ENCODE measurements at regions not wholly inside any gene's neighbourhood (a gene's known extent, or its start where the extent isn't known, plus 50 kb on each side); places are given as distances from the start of the nearest gene placed in this dataset.

- intact Hi-C loops (cut with micrococcal nuclease; ENCODE audit: unreplicated experiment) (no loop called here), in situ Hi-C loops (cut with MboI) (no loop called here)
- SMC1A ChIA-PET (ENCODE audit: uncharacterized antibody, unreplicated experiment) = no interaction called here
- Histone ChIP-seq H3K4me1 (ENCODE audit: control insufficient read depth, insufficient read depth, low read length) (no peaks in the 10 kb centered on the region), H3K4me2 (ENCODE audit: control insufficient read depth, insufficient read depth) (no peak overlapping the region), H3K9ac (ENCODE audit: control insufficient read depth, insufficient read depth, low read length) (no peak overlapping the region), H3K9me3 (replicated peaks; ENCODE audit: control insufficient read depth, insufficient read depth, low read length) (no peaks in the 10 kb centered on the region), H3K27me3 (replicated peaks in 1 of 2; ENCODE audit: control insufficient read depth in 2 of 2, insufficient read depth in 2 of 2, low read length in 1 of 2) (no peaks in the 10 kb centered on the region; a peak in 1 of 4 replicates), H3K27ac (ENCODE audit: control insufficient read depth, insufficient read depth) (no peak overlapping the region), H3K4me3 (no peak overlapping the region), H2AFZ (ENCODE audit: control insufficient read depth, low read depth, low read length) (no peak overlapping the region), H3K79me2 (ENCODE audit: control insufficient read depth, insufficient read depth, low read length) (no peaks in the 10 kb centered on the region), H4K20me1 (ENCODE audit: control insufficient read depth, insufficient read depth) (no peaks in the 10 kb centered on the region), H3K36me3 (ENCODE audit: control insufficient read depth in 2 of 2, insufficient read depth in 2 of 2, low read length in 1 of 2) (no peaks in the 10 kb centered on the region)
- POLR2A ChIA-PET = no interaction called here
- FAIRE-seq (no peak), ATAC-seq (no peak), DNase-seq (ENCODE audit: low read depth, low spot score) (no peak)
- CTCF ChIA-PET = no interaction called here
- no TSS peak for BruUV-seq (replicated peaks)
- TF ChIP-seq ZNF622 (IDR thresholded peaks at IDR 0.05) = no peak
- no peak for TF ChIP-seq TCF12 (IDR thresholded peaks at IDR 0.05; ENCODE audit: low read depth, low read length)
- TF ChIP-seq ESRRA (IDR thresholded peaks at IDR 0.05; ENCODE audit: low read length) = no peak
- no peak for TF ChIP-seq HDGF (IDR thresholded peaks at IDR 0.05)
- no peak for TF ChIP-seq ZBED1 (IDR thresholded peaks at IDR 0.05; ENCODE audit: borderline replicate concordance)
- no peak for TF ChIP-seq NFYB (IDR thresholded peaks at IDR 0.05; ENCODE audit: insufficient read depth, low read depth, low read length)
- TF ChIP-seq IRF5 (IDR thresholded peaks at IDR 0.05; ENCODE audit: borderline replicate concordance) = no peak
- no peak for TF ChIP-seq CHD2 (IDR thresholded peaks at IDR 0.05; ENCODE audit: borderline replicate concordance, low read depth, low read length)
- TF ChIP-seq BACH1 (IDR thresholded peaks at IDR 0.05; ENCODE audit: borderline replicate concordance) = no peak
- TF ChIP-seq MLLT1 (IDR thresholded peaks at IDR 0.05) = no peak
- no peak for TF ChIP-seq HDAC2 (IDR thresholded peaks at IDR 0.05)
- TF ChIP-seq ASH2L (IDR thresholded peaks at IDR 0.05; ENCODE audit: borderline replicate concordance, low read depth) = no peak
- TF ChIP-seq SIX5 (IDR thresholded peaks at IDR 0.05; ENCODE audit: low read depth, low read length, severe bottlenecking) = no peak
- no peak for TF ChIP-seq KDM1A (IDR thresholded peaks at IDR 0.05; ENCODE audit: borderline replicate concordance)
- TF ChIP-seq ZZZ3 (IDR thresholded peaks at IDR 0.05; ENCODE audit: control insufficient read depth, insufficient read length, low read depth) = no peak
- TF ChIP-seq SIN3A (IDR thresholded peaks at IDR 0.05; ENCODE audit: low read depth, low read length) = no peak
- WGBS (ENCODE audit: insufficient coverage, insufficient replicate concordance, low lambda C conversion rate, missing lambda C conversion rate) = 0% methylated on average over 1 of the region's 1 CpG
- RAD21 ChIA-PET (ENCODE audit: unreplicated experiment) = no interaction called here
Measured at GRCh38 chr18:37666991-37667390, 101.4 kb upstream of the CELF4 start.

Measured in GM12878 (cell line).